HepG2 (cell line): ENCODE measurements at regions not wholly inside any gene's neighbourhood (a gene's known extent, or its start where the extent isn't known, plus 50 kb on each side); places are given as distances from the start of the nearest gene placed in this dataset.

Source experiments
- CREB1 ChIP-seq, 2 experiments: fragments of 450-650 bp in 1 of 2; IDR thresholded peaks; 2 replicates each; pipeline ENCODE4 v1.6.1; 2016 to 2017; ENCODE audit warnings: control low read depth in 1 of 2, mild to moderate bottlenecking in 1 of 2, missing compliant biosample characterization in 1 of 2, missing genetic modification characterization in 1 of 2
- FOXA1 ChIP-seq, 2 experiments: fragments of 450-650 bp in 1 of 2; sonication (generic) in 1 of 2; formaldehyde crosslinking in 1 of 2; IDR thresholded peaks; 2 replicates each; pipeline versions ENCODE4 v1.4.0 to v1.6.1; 2016 to 2020; ENCODE audit warnings: missing genetic modification reagents in 1 of 2
- FOXA3 ChIP-seq: IDR thresholded peaks from 2 replicates; pipeline ENCODE4 v1.6.1; 2016; ENCODE audit warnings: missing genetic modification reagents, missing compliant biosample characterization
- KLF6 ChIP-seq: IDR thresholded peaks from 2 replicates; pipeline ENCODE4 v1.8.0; 2016; ENCODE audit warnings: missing biosample characterization, missing genetic modification reagents
- NFIC ChIP-seq: IDR thresholded peaks from 2 replicates; pipeline ENCODE4 v1.6.1; 2012; ENCODE audit warnings: mild to moderate bottlenecking, low read length, inconsistent platforms
- PPARG ChIP-seq: conservative IDR thresholded peaks from 2 replicates; pipeline ENCODE4 v1.6.1; 2016; ENCODE audit warnings: missing biosample characterization, missing genetic modification reagents
- SMAD3 ChIP-seq: sonication (generic); formaldehyde crosslinking; IDR thresholded peaks from 2 replicates; pipeline ENCODE4 v1.4.0; 2020; ENCODE audit warnings: missing genetic modification reagents
- SOX13 ChIP-seq, 3 experiments: fragments of 450-650 bp in 1 of 3; sonication (generic) in 1 of 3; formaldehyde crosslinking in 1 of 3; IDR thresholded peaks in 2 of 3; conservative IDR thresholded peaks in 1 of 3; 2 replicates each; pipeline versions ENCODE4 v1.5.0 to v1.6.1; 2016 to 2020; ENCODE audit warnings: antibody characterized with exemption in 1 of 3, mild to moderate bottlenecking in 1 of 3, missing compliant biosample characterization in 1 of 3, missing genetic modification reagents in 1 of 3, moderate library complexity in 1 of 3
- ZNF441 ChIP-seq: sonication (generic); formaldehyde crosslinking; IDR thresholded peaks from 2 replicates; pipeline ENCODE4 v1.7.0; 2021; ENCODE audit warnings: missing genetic modification reagents, borderline replicate concordance
- TF ChIP-seq, protein P1 (sequence below): IDR thresholded peaks from 2 replicates; pipeline ENCODE4 v1.6.1; 2018; ENCODE audit warnings: missing genetic modification reagents, mild to moderate bottlenecking, missing compliant biosample characterization
- TF ChIP-seq, protein P2 (sequence below): conservative IDR thresholded peaks from 2 replicates; pipeline ENCODE4 v1.6.1; 2018; ENCODE audit warnings: missing genetic modification reagents
- TF ChIP-seq, protein P3 (sequence below): sonication (generic); formaldehyde crosslinking; IDR thresholded peaks from 2 replicates; pipeline ENCODE4 v1.8.0; 2022; ENCODE audit warnings: mild to moderate bottlenecking, missing genetic modification reagents
- TF ChIP-seq, protein P4 (sequence below): IDR thresholded peaks from 2 replicates; pipeline ENCODE4 v1.6.1; 2016; ENCODE audit warnings: low read depth
- TF ChIP-seq, protein P5 (sequence below): sonication (generic); formaldehyde crosslinking; IDR thresholded peaks from 2 replicates; pipeline ENCODE4 v1.5.0; 2020; ENCODE audit warnings: missing genetic modification reagents
- TF ChIP-seq, protein P6 (sequence below): IDR thresholded peaks from 2 replicates; pipeline ENCODE4 v1.6.1; 2012; ENCODE audit warnings: inconsistent platforms

DNA sequence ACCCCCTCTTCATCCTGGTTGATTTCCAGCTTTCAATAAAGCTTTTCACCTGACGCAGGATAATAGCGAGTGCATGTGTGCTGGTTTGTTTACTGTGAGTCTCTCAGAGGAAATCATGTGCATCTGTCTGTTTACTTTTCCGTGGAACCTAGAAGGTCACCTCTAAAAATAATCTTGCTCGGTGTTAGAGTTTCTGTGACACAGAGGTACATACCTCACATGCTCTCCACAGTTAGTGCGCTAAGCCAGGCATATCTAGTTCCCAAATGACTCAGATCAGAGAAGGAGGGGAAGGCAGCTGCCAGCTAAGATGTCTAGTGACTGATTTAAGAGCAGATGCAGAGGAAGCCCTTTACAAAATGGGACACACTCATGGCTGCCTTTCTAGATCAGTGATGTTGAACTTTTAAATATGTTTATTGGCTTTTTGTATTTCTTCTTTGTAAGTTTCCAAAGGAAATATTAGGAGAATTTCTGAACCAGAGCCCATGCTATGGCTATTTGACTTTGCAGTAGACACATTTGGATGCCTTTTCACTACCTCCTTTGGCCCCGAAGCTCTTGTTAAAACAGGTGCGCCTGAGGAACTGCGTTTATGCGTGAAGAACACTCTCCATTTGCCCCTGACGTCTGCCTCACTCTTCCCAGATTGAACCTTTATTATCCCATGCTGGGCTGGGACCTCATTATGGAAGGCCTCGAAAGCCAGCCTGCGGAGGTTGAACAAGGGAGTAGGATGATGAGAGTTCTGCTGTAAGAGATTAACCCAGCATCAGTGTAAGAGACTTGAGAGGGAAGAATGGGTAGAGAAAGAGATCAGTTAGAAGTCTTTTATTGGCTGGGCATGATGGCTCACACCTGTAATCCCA, 145.6 kb downstream of the FAM161A start (continued):
- peak; percentile 38; the same call in 1 of the 2 replicates for TF ChIP-seq NFIC
- TF ChIP-seq FOXA1 (IDR thresholded peaks at IDR 0.05): no peak
- peak; percentile 75 for TF ChIP-seq FOXA1 (CRISPR knock-in tag; IDR thresholded peaks at IDR 0.05)
- TF ChIP-seq ZNF441: 0 out of 2 replicates have a peak, but pooled peaks have one; percentile 48
- TF ChIP-seq, protein P1, sequence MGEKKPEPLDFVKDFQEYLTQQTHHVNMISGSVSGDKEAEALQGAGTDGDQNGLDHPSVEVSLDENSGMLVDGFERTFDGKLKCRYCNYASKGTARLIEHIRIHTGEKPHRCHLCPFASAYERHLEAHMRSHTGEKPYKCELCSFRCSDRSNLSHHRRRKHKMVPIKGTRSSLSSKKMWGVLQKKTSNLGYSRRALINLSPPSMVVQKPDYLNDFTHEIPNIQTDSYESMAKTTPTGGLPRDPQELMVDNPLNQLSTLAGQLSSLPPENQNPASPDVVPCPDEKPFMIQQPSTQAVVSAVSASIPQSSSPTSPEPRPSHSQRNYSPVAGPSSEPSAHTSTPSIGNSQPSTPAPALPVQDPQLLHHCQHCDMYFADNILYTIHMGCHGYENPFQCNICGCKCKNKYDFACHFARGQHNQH (CRISPR knock-in tag): 0 out of 2 replicates have a peak, but pooled peaks have one; percentile 28
- TF ChIP-seq SMAD3 (CRISPR knock-in tag): peak; percentile 17; the same call in 1 of the 2 replicates
- TF ChIP-seq, protein P2, sequence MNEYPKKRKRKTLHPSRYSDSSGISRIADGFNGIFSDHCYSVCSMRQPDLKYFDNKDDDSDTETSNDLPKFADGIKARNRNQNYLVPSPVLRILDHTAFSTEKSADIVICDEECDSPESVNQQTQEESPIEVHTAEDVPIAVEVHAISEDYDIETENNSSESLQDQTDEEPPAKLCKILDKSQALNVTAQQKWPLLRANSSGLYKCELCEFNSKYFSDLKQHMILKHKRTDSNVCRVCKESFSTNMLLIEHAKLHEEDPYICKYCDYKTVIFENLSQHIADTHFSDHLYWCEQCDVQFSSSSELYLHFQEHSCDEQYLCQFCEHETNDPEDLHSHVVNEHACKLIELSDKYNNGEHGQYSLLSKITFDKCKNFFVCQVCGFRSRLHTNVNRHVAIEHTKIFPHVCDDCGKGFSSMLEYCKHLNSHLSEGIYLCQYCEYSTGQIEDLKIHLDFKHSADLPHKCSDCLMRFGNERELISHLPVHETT (CRISPR knock-in tag): 0 out of 2 replicates have a peak, but pooled peaks have one; percentile 30
- TF ChIP-seq SOX13 (IDR thresholded peaks at IDR 0.05): 0 out of 2 replicates have a peak, but pooled peaks have one; percentile 21
- TF ChIP-seq SOX13 (CRISPR knock-in tag; conservative IDR thresholded peaks at IDR 0.05 in 1 of 2, IDR thresholded peaks at IDR 0.05 in 1 of 2): peak in 1 of 2 experiments; percentile 65; a peak in 1 of 4 replicates
- TF ChIP-seq, protein P3, sequence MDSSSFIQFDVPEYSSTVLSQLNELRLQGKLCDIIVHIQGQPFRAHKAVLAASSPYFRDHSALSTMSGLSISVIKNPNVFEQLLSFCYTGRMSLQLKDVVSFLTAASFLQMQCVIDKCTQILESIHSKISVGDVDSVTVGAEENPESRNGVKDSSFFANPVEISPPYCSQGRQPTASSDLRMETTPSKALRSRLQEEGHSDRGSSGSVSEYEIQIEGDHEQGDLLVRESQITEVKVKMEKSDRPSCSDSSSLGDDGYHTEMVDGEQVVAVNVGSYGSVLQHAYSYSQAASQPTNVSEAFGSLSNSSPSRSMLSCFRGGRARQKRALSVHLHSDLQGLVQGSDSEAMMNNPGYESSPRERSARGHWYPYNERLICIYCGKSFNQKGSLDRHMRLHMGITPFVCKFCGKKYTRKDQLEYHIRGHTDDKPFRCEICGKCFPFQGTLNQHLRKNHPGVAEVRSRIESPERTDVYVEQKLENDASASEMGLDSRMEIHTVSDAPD: no peak
- TF ChIP-seq, protein P4, sequence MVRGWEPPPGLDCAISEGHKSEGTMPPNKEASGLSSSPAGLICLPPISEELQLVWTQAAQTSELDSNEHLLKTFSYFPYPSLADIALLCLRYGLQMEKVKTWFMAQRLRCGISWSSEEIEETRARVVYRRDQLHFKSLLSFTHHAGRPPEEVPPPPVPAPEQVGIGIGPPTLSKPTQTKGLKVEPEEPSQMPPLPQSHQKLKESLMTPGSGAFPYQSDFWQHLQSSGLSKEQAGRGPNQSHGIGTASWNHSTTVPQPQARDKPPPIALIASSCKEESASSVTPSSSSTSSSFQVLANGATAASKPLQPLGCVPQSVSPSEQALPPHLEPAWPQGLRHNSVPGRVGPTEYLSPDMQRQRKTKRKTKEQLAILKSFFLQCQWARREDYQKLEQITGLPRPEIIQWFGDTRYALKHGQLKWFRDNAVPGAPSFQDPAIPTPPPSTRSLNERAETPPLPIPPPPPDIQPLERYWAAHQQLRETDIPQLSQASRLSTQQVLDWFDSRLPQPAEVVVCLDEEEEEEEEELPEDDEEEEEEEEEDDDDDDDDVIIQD: peak; percentile 38; the same call in 1 of the 2 replicates
- peak; percentile 58; the same call in 1 of the 2 replicates for TF ChIP-seq PPARG (CRISPR knock-in tag)
- peak; percentile 24; the same call in 1 of the 2 replicates for TF ChIP-seq KLF6 (CRISPR knock-in tag)
- TF ChIP-seq FOXA3 (CRISPR knock-in tag): peak; percentile 92
- TF ChIP-seq, protein P5, sequence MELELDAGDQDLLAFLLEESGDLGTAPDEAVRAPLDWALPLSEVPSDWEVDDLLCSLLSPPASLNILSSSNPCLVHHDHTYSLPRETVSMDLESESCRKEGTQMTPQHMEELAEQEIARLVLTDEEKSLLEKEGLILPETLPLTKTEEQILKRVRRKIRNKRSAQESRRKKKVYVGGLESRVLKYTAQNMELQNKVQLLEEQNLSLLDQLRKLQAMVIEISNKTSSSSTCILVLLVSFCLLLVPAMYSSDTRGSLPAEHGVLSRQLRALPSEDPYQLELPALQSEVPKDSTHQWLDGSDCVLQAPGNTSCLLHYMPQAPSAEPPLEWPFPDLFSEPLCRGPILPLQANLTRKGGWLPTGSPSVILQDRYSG: no peak
- no peak; the same call in 1 of the 2 replicates for TF ChIP-seq CREB1 (IDR thresholded peaks at IDR 0.05)
- TF ChIP-seq CREB1 (CRISPR knock-in tag; IDR thresholded peaks at IDR 0.05): peak; percentile 32; the same call in 1 of the 2 replicates
- TF ChIP-seq, protein P6, sequence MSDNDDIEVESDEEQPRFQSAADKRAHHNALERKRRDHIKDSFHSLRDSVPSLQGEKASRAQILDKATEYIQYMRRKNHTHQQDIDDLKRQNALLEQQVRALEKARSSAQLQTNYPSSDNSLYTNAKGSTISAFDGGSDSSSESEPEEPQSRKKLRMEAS: 0 out of 2 replicates have a peak, but pooled peaks have one; percentile 11
